GM12874 (cell line): ENCODE measurements at regions not wholly inside any gene's neighbourhood (a gene's known extent, or its start where the extent isn't known, plus 50 kb on each side); places are given as distances from the start of the nearest gene placed in this dataset.

Experiments used
- CTCF ChIP-seq: IDR thresholded peaks from 2 replicates; pipeline ENCODE4 v1.5.1; 2011; ENCODE audit warnings: low read depth, mild to moderate bottlenecking, control low read depth, low read length, moderate library complexity; ENCODE audit not compliant: insufficient read depth

GRCh38 chr2:195488567-195488966 is 168.5 kb upstream of the SLC39A10 start:
- TF ChIP-seq CTCF = no peak

- no peak for TF ChIP-seq CTCF
Measured at GRCh38 chr2:195486987-195487644, 169.9 kb upstream of the SLC39A10 start.

- no peak for TF ChIP-seq CTCF
Measured at GRCh38 chr2:195486520-195486919, 170.5 kb upstream of the SLC39A10 start.

- no peak for TF ChIP-seq CTCF
Measured at GRCh38 chr2:195482010-195482409, 175.0 kb upstream of the SLC39A10 start.

- TF ChIP-seq CTCF = no peak
Measured at GRCh38 chr2:195480121-195480520, 176.9 kb upstream of the SLC39A10 start.

- no peak for TF ChIP-seq CTCF
Measured at GRCh38 chr2:195479407-195479806, 177.6 kb upstream of the SLC39A10 start.

GRCh38 chr2:195477996-195478382 is 179.0 kb upstream of the SLC39A10 start:
- no peak for TF ChIP-seq CTCF
